ENCODE measurements at regions not wholly inside any gene's neighbourhood (a gene's known extent, or its start where the extent isn't known, plus 50 kb on each side); places are given as distances from the start of the nearest gene placed in this dataset.
"Not testable (repeated sequence)": the region's sequence is repeated elsewhere in the genome, so short reads cannot be mapped to it uniquely, and the experiment has no call there.

DNA sequence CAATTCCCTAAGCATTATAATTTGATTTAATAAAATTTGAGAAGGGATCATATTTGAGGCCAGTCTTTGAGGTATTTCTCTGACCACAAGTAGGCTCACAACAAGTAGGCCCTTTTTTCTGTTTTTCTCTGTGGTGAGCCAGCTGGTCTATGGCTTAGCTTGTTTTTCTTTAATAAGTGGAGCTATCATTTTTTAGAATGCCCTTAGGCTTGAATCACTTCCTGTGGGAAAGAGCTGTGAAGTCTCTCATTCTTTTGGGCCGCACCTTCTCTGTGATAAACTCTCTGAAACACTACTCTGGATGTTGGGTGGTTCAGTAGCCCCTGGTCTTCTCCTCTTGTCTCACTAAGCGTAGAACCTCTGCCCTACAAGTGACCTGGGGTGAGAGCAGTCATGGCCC is 235.9 kb downstream of the SUCLG1 start:
- Mint-ChIP-seq H3K4me3 (no peak overlapping the region), H3K27me3 (peaks cover 6% of the 10 kb centered on the region), H3K27ac (no peak overlapping the region), H3K36me3 (ENCODE audit: low read depth) (no peaks in the 10 kb centered on the region), H3K4me1 (no peaks in the 10 kb centered on the region), H3K9me3 (no peaks in the 10 kb centered on the region)
- intact Hi-C loops (cut with micrococcal nuclease) = no loop called here
- DNase-seq = no peak

DNA sequence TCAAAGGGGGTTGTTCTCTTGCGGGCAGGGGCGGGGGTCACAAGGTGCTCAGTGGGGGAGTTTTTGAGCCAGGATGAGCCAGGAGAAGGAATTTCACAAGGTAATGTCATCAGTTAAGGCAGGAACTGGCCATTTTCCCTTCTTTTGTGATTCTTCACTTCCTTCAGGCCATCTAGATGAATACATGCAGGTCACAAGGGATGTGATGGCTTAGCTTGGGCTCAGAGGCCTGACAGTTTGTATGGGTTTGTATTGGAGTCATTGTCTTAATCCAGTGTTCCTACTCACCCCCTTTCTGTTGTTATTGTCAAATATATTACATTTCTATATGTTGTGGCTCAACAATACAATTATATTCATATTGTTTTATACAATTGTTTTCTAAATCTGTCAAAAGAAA is 238.0 kb downstream of the SUCLG1 start:
- H3K36me3 Mint-ChIP-seq (ENCODE audit: low read depth); H3K27ac Mint-ChIP-seq; DNase-seq; H3K4me3 Mint-ChIP-seq; intact Hi-C loops (cut with micrococcal nuclease); H3K27me3 Mint-ChIP-seq; H3K4me1 Mint-ChIP-seq; H3K9me3 Mint-ChIP-seq: not testable (repeated sequence)

DNA sequence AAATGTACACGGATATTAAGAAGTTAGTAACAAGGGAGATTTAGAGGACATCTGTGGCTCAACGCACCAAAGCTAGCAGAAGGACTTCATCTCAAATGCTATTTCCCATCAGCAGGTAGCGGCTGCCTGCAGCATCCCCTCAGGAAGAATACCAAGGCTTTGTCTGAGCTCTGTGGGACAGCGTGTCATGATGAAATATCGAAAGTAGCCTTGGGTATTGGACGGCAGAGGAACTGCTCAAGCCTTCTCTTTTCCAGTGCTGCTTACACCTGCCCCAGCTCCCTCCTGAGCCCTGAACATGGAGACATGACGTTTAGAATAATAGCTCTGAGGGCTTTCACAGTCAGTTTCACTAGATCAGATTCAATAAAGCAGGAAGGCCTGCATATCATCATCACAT is 241.6 kb downstream of the SUCLG1 start:
- Mint-ChIP-seq H3K4me3 (no peak overlapping the region), H3K9me3 (no peaks in the 10 kb centered on the region), H3K36me3 (ENCODE audit: low read depth) (no peaks in the 10 kb centered on the region), H3K27ac (no peak overlapping the region), H3K27me3 (peaks cover 3% of the 10 kb centered on the region), H3K4me1 (no peaks in the 10 kb centered on the region)
- intact Hi-C loops (cut with micrococcal nuclease) = no loop called here
- DNase-seq = no peak

DNA sequence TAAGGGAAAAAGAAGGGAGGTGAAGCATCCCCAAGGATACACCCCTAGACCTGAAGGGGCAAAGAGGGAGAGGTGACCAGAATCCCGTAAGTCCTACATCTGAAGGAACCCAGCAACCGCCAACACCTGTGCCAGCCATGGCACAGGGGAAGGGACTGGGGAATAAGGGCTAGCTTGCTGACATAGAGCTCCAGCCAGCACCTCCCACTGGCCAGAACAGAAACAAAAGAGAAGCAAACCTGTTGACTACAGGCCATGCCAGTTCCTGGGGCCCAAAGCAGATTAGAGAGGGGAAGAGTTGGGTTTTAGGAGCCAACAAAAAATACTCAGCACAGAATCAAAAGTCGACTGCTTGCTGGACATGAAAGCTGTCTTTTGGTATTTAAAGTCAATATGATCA is 244.6 kb downstream of the SUCLG1 start:
- intact Hi-C loops (cut with micrococcal nuclease) = no loop called here
- H3K36me3 Mint-ChIP-seq (ENCODE audit: low read depth) = no peaks in the 10 kb centered on the region
- no peak overlapping the region for H3K4me3 Mint-ChIP-seq
- no peak overlapping the region for H3K27ac Mint-ChIP-seq
- no peaks in the 10 kb centered on the region for H3K4me1 Mint-ChIP-seq
- no peak for DNase-seq
- H3K9me3 Mint-ChIP-seq = no peaks in the 10 kb centered on the region
- peaks cover 2% of the 10 kb centered on the region for H3K27me3 Mint-ChIP-seq

DNA sequence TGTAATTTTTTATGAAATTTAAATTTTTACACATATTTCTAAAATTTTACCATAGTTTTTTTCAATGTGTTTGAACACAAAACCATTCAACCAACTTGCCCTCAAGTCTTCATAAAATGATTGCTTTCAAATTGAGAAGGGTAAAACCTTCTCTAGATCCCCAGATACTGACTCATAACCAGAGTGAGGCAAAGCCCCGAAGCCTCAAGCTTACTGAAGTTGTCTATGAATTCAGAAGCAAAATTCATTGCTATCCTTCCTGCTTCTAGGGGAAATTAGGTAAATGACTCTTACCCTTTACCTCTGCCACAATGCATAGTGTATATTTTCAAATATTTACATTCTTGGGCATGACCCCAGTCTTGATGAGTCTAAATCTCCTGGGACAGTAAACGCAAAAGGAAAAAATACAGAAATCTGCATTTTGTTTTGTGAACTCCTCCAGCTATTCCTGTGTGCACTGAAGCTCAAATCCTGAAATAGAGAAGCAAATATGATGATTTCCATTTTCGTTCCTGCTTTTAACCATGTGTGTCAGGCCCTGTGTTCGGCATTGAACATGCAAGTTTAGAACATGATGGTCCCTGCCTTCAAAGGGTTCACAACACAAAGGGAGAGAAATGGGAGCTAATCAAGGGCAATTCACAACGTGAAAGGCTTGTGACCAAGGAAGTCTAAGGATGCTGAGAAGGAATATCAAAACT is 246.3 kb downstream of the SUCLG1 start:
- intact Hi-C loops (cut with micrococcal nuclease) = no loop called here

DNA sequence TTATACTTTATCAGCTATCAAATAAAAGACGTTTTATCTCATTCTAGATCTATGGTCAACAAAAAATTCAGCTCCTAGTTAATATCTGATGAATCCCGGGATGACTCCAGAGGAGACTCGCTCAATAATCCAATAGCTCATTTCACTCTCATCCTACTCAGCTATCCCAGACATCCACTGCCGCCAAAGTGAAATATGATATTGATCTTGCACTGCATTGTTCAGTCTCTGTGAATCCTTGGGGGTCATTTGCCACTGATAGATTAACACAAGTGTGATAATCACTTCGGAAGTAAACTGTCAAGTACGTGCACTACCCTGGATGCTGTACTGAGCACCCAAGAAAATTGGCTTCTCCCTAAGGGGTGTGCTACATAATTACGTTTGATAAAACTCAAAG is 249.1 kb downstream of the SUCLG1 start:
- Mint-ChIP-seq H3K27me3 (peaks cover 3% of the 10 kb centered on the region), H3K9me3 (no peaks in the 10 kb centered on the region), H3K4me1 (no peaks in the 10 kb centered on the region), H3K36me3 (ENCODE audit: low read depth) (no peaks in the 10 kb centered on the region), H3K4me3 (no peak overlapping the region), H3K27ac (no peak overlapping the region)
- DNase-seq = no peak
- intact Hi-C loops (cut with micrococcal nuclease) = no loop called here

More for the DNA sequence above, 246.3 kb downstream of the SUCLG1 start:
- no peak for DNase-seq
- Mint-ChIP-seq H3K27me3 (peaks cover 2% of the 10 kb centered on the region), H3K4me3 (no peak overlapping the region), H3K4me1 (no peaks in the 10 kb centered on the region), H3K27ac (no peak overlapping the region), H3K9me3 (no peaks in the 10 kb centered on the region), H3K36me3 (ENCODE audit: low read depth) (no peaks in the 10 kb centered on the region)

DNA sequence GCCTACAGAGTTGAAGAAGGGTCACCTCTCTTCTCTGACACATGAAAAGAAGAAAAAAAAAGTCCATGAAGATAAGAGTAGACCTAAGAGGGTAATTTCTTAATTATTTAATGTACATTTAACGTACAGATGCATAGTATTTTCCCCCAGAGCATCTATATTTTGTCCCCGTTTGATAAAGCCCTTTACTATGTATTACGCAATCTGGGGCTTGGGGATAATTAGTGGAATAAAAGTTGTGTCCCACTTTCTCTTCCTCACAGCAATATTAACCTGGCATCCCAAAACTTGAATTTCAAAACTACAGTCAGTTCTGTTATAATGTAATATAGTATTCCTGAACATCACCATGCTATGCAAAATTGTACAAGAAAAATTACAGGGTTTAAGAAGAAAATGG is 254.1 kb downstream of the SUCLG1 start:
- Mint-ChIP-seq H3K4me3 (no peak overlapping the region), H3K27ac (no peak overlapping the region), H3K4me1 (no peaks in the 10 kb centered on the region), H3K9me3 (no peaks in the 10 kb centered on the region), H3K36me3 (ENCODE audit: low read depth) (no peaks in the 10 kb centered on the region), H3K27me3 (peaks cover 1% of the 10 kb centered on the region)
- intact Hi-C loops (cut with micrococcal nuclease) = no loop called here
- DNase-seq = no peak

DNA sequence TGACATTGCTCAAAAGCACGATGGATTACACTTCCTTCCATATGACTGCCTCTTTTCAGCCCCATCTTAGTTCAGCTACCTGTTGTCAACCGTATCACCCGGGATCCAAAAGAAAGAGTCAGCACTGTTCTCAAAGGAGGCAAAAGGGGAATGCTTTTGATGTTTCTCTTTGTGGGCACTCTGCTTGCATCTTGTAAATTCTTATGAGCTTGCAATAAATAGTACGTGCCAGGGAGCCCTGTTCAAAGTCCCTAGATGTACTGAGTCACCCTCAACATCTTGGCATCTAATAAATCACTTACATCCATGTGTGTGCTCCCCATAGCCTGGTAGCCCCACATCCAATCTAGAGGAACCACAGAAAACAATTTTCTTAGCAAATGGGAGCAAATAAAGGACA is 256.9 kb downstream of the SUCLG1 start:
- no peaks in the 10 kb centered on the region for H3K4me1 Mint-ChIP-seq

DNA sequence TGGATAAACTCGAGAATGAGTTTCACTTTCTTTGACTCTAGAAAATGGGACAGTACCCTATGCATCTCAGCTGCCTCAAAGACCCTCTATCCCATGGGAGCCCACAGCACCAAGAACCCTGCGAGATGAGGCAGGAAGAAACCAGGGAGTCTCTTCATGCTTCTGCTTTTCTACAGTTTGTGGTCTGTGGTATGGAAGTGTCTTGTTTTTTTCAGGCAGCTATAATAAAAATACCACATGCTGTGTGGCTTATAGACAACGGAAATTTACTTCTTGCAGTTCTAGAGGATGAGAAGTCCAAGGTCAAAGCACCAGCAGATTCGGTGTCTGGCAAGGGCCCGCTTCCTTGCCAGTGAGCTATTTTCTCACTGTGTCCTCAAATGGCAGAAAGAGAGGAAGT is 257.9 kb downstream of the SUCLG1 start:
- DNase-seq = no peak
- Mint-ChIP-seq H3K4me3 (no peak overlapping the region), H3K36me3 (ENCODE audit: low read depth) (no peaks in the 10 kb centered on the region), H3K9me3 (no peaks in the 10 kb centered on the region), H3K4me1 (no peaks in the 10 kb centered on the region), H3K27me3 (peaks cover 1% of the 10 kb centered on the region), H3K27ac (no peak overlapping the region)
- intact Hi-C loops (cut with micrococcal nuclease) = no loop called here

More for the DNA sequence above, 256.9 kb downstream of the SUCLG1 start:
- Mint-ChIP-seq H3K27me3 (peaks cover 1% of the 10 kb centered on the region), H3K36me3 (ENCODE audit: low read depth) (no peaks in the 10 kb centered on the region), H3K4me3 (no peak overlapping the region), H3K27ac (no peak overlapping the region), H3K9me3 (no peaks in the 10 kb centered on the region)
- no peak for DNase-seq
- intact Hi-C loops (cut with micrococcal nuclease) = no loop called here

DNA sequence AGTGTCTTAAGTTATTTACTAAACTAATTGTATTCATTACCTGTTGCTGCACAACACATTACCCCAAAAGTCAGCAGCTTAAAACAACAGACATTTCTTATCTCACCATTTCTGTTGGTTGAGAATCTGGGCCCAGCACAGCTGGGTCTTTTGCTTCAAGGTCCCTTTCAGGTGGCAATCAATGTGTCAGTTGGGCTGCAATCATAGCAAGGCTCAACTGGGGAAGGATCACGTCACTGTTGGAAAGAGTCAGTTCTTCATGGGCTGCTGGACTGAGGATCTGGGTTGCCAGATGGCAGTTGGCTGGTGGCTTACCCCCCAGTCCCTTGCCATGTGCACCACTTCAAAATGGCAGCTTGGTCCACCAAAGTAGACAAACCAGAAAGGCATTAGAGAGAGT is 261.2 kb downstream of the SUCLG1 start:
- no peaks in the 10 kb centered on the region for H3K36me3 Mint-ChIP-seq (ENCODE audit: low read depth)
- no peaks in the 10 kb centered on the region for H3K4me1 Mint-ChIP-seq
- no peak overlapping the region for H3K27ac Mint-ChIP-seq
- H3K27me3 Mint-ChIP-seq = no peaks in the 10 kb centered on the region
- no peaks in the 10 kb centered on the region for H3K9me3 Mint-ChIP-seq
- no peak for DNase-seq
- no peak overlapping the region for H3K4me3 Mint-ChIP-seq
- intact Hi-C loops (cut with micrococcal nuclease) = no loop called here

DNA sequence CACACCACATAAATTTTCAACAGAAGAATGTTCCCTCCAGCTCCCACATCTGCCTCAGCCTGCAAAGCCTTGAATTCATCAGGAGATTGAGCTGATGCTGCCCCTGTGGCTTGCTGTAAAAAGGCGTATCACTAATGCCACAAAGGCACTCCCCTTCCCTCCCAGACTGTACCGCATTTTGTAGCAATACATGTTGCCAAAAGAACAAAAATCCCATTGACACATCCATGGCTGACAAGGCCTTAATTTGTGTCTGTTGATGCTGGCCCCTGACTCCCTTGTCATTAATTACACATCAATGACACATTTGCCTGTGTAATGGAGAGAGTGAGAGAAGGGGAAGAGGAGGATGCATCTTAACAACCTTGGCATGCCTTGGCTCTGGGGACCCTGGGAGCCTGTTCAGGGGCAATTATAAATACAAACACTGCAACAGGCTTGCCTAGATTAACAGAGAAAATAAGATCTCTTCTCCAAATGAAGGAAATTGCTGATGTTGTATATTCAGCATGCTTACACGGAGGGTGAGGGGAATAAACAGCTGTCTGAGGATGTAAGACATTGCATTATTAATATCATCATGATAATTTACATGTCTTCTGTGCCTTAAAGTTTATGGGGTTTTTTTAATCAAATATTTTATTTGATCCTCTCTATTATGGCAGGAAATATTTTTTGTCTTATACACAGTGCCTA is 264.0 kb downstream of the SUCLG1 start:
- no peak overlapping the region for H3K4me3 Mint-ChIP-seq
- no peak overlapping the region for H3K27ac Mint-ChIP-seq
- no peaks in the 10 kb centered on the region for H3K36me3 Mint-ChIP-seq (ENCODE audit: low read depth)
- intact Hi-C loops (cut with micrococcal nuclease) = no loop called here
- DNase-seq = no peak
- H3K27me3 Mint-ChIP-seq = no peaks in the 10 kb centered on the region
- no peaks in the 10 kb centered on the region for H3K9me3 Mint-ChIP-seq
- no peaks in the 10 kb centered on the region for H3K4me1 Mint-ChIP-seq

DNA sequence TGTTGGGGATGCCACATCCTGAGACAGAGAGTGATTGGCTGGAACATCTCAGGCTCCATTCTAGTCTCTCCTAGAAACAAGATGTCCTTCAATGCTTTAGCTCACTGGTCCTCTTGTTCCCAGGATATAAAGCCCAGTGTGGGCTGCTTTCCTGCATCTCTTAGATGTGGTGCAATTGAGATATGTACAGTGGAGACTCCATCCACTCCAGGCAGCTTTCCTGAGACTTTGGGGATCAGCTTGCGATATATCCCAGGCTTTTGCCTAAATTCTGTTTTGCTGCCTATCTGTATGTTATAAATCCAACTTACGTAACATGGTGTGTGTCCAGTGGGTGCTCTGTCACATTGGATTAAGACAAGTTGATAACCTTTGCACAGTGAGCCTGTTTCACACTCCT is 264.9 kb downstream of the SUCLG1 start:
- H3K27me3 Mint-ChIP-seq = no peaks in the 10 kb centered on the region
- H3K4me1 Mint-ChIP-seq = no peaks in the 10 kb centered on the region

DNA sequence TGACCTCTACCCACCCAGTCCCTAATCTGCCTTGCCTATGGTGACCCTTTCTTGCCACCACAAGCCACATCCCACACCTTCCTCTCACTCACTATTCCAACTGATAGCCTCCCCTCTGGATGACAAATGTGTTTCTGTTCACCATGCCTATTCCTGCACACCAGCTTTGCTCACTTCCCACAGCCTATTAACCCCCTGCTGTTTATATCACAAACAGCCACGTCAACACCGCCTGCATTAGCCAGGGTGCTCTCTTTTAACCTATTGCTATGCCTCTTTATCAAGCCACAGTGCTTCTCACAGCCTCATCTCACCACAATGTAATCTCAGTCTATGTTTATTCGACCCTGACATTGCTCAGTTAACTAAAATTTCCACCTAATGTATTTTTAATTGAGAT is 271.8 kb downstream of the SUCLG1 start:
- H3K4me3 Mint-ChIP-seq = no peak overlapping the region
- no peak for DNase-seq
- H3K4me1 Mint-ChIP-seq = no peaks in the 10 kb centered on the region
- no peaks in the 10 kb centered on the region for H3K9me3 Mint-ChIP-seq
- H3K36me3 Mint-ChIP-seq (ENCODE audit: low read depth) = no peaks in the 10 kb centered on the region
- H3K27me3 Mint-ChIP-seq = no peaks in the 10 kb centered on the region
- intact Hi-C loops (cut with micrococcal nuclease) = no loop called here
- H3K27ac Mint-ChIP-seq = no peak overlapping the region

More for the DNA sequence above, 264.9 kb downstream of the SUCLG1 start:
- no peak for DNase-seq
- no peak overlapping the region for H3K4me3 Mint-ChIP-seq
- no peak overlapping the region for H3K27ac Mint-ChIP-seq
- intact Hi-C loops (cut with micrococcal nuclease) = no loop called here
- H3K9me3 Mint-ChIP-seq = no peaks in the 10 kb centered on the region
- no peaks in the 10 kb centered on the region for H3K36me3 Mint-ChIP-seq (ENCODE audit: low read depth)

DNA sequence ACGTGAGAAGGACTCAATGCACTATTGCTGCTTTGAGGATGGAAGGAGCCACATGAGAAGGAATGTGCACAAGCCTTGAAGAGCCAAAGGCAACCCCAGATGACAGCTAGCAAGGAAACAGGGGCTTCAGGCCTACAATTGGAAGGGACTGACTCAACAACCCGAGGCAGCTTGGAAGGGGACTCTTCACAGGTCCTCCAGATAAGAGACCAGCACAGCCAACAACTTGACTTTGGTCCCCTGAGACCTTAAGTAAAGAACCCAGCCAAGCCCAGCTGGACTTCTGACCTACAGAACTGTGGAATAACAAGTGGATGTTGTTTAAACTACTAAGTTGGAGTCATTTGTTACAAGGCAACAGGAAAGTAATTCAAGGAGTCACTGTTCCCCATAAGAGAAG is 277.2 kb downstream of the SUCLG1 start:
- intact Hi-C loops (cut with micrococcal nuclease) = no loop called here
- Mint-ChIP-seq H3K36me3 (ENCODE audit: low read depth) (no peaks in the 10 kb centered on the region), H3K27me3 (no peaks in the 10 kb centered on the region), H3K9me3 (no peaks in the 10 kb centered on the region), H3K4me3 (no peak overlapping the region), H3K4me1 (no peaks in the 10 kb centered on the region), H3K27ac (no peak overlapping the region)
- no peak for DNase-seq

DNA sequence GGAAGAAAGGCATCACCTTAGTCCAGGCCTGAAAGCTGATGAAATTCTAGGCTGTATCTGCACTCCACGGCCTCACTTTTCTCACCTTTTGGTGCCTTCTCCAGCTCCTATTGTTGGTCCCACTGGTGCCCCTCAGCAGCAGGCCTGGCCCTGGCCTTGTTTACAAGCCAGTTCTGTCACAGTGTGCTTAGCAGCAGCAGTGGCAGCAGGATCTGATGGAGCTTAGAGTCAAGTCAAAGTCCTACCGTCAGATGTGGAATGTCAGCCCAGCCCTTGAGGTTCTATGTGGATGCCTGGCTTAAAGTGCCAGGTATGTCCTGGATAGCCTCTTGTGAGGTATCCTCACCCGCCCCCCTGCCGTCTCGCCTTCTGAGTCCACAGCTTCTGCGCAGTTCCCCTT is 281.3 kb downstream of the SUCLG1 start:
- no peak overlapping the region for H3K4me3 Mint-ChIP-seq
- H3K27me3 Mint-ChIP-seq = no peaks in the 10 kb centered on the region
- H3K27ac Mint-ChIP-seq = no peak overlapping the region
- DNase-seq = no peak
- H3K9me3 Mint-ChIP-seq = no peaks in the 10 kb centered on the region
- intact Hi-C loops (cut with micrococcal nuclease) = no loop called here
- no peaks in the 10 kb centered on the region for H3K4me1 Mint-ChIP-seq
- H3K36me3 Mint-ChIP-seq (ENCODE audit: low read depth) = no peaks in the 10 kb centered on the region

All from activated CD4-positive, alpha-beta T cell treated with anti-CD3 and anti-CD28 coated beads, Interleukin-2, amount 10 ng/mL, durations not matched to agents 24 days and 14 days (primary cell).